Effector memory CD8-positive, alpha-beta T cell (primary cell): ENCODE measurements at regions not wholly inside any gene's neighbourhood (a gene's known extent, or its start where the extent isn't known, plus 50 kb on each side); places are given as distances from the start of the nearest gene placed in this dataset.
"Not testable (repeated sequence)": the region's sequence is repeated elsewhere in the genome, so short reads cannot be mapped to it uniquely, and the experiment has no call there.

Experiments used
- ATAC-seq: fragments of 150-1000 bp; cut with Tn5 transposase; replicated peaks from 2 replicates; pipeline ENCODE4 v1.10.0; 2021; ENCODE audit warnings: mild to moderate bottlenecking, moderate library complexity
- DNase-seq, 3 experiments: peaks; one replicate each; pipeline ENCODE4 v3.0.0; 2021
- H3K27ac Mint-ChIP-seq, 2 donors: one replicate each; pipeline ENCODE4 v1.8.0; 2022; ENCODE audit warnings: mild to moderate bottlenecking in 2 of 2, mixed read lengths in 2 of 2, moderate library complexity in 2 of 2
- H3K27me3 Mint-ChIP-seq, 2 donors: one replicate each; pipeline ENCODE4 v1.8.0; 2022; ENCODE audit warnings: mixed read lengths in 2 of 2
- H3K36me3 Mint-ChIP-seq: one replicate; pipeline ENCODE4 v1.8.0; 2022; ENCODE audit warnings: mild to moderate bottlenecking, moderate library complexity, mixed read lengths; ENCODE audit not compliant: insufficient read depth
- H3K4me1 Mint-ChIP-seq, 2 donors: one replicate each; pipeline ENCODE4 v1.8.0; 2022; ENCODE audit warnings: low read depth in 2 of 2, mixed read lengths in 2 of 2
- H3K4me3 Mint-ChIP-seq, 2 donors: one replicate each; pipeline ENCODE4 v1.8.0; 2022; ENCODE audit warnings: mild to moderate bottlenecking in 2 of 2, mixed read lengths in 2 of 2, moderate library complexity in 2 of 2
- H3K9me3 Mint-ChIP-seq, 2 donors: one replicate each; pipeline ENCODE4 v1.8.0; 2022; ENCODE audit warnings: mixed read lengths in 2 of 2

GRCh38 chr18:70600225-70600925, 311.5 kb downstream of the SOCS6 start:
- peaks cover 5% of the 10 kb centered on the region for H3K36me3 Mint-ChIP-seq
- H3K27ac Mint-ChIP-seq: no peak overlapping the region
- DNase-seq (no peak), ATAC-seq (no peak)
- H3K9me3 Mint-ChIP-seq: no peaks in the 10 kb centered on the region
- H3K4me3 Mint-ChIP-seq: no peak overlapping the region
- H3K4me1 Mint-ChIP-seq: peaks cover 0 to 1% of the 10 kb centered on the region in 2 donors
- H3K27me3 Mint-ChIP-seq: no peaks in the 10 kb centered on the region

GRCh38 chr18:70598406-70598805, 309.6 kb downstream of the SOCS6 start:
- H3K36me3 Mint-ChIP-seq: peaks cover 5% of the 10 kb centered on the region
- ATAC-seq (no peak), DNase-seq (no peak)
- H3K4me1 Mint-ChIP-seq: peaks cover 0 to 1% of the 10 kb centered on the region in 2 donors
- no peak overlapping the region for H3K27ac Mint-ChIP-seq
- no peaks in the 10 kb centered on the region for H3K27me3 Mint-ChIP-seq
- H3K9me3 Mint-ChIP-seq: no peaks in the 10 kb centered on the region
- no peak overlapping the region for H3K4me3 Mint-ChIP-seq

GRCh38 chr18:70582981-70583380, 294.1 kb downstream of the SOCS6 start:
- no peaks in the 10 kb centered on the region for H3K36me3 Mint-ChIP-seq

GRCh38 chr18:70578480-70578879, 289.6 kb downstream of the SOCS6 start:
- ATAC-seq (peak; percentile 37), DNase-seq (no peak)
- Mint-ChIP-seq H3K27ac (no peak overlapping the region), H3K9me3 (peaks cover 6 to 10% of the 10 kb centered on the region in 2 donors), H3K4me3 (no peak overlapping the region), H3K4me1 (no peaks in the 10 kb centered on the region), H3K36me3 (no peaks in the 10 kb centered on the region), H3K27me3 (no peaks in the 10 kb centered on the region)

More at GRCh38 chr18:70582981-70583380, 294.1 kb downstream of the SOCS6 start:
- no peaks in the 10 kb centered on the region for H3K27me3 Mint-ChIP-seq
- DNase-seq: no peak
- ATAC-seq: no peak
- no peaks in the 10 kb centered on the region for H3K4me1 Mint-ChIP-seq
- H3K27ac Mint-ChIP-seq: no peak overlapping the region
- peaks cover 13 to 25% of the 10 kb centered on the region in 2 donors for H3K9me3 Mint-ChIP-seq
- H3K4me3 Mint-ChIP-seq: no peak overlapping the region

- H3K4me1 Mint-ChIP-seq: no peaks in the 10 kb centered on the region
- peaks cover 12 to 18% of the 10 kb centered on the region in 2 donors for H3K9me3 Mint-ChIP-seq
- no peak overlapping the region for H3K4me3 Mint-ChIP-seq
- no peaks in the 10 kb centered on the region for H3K36me3 Mint-ChIP-seq
- ATAC-seq: no peak
- no peak for DNase-seq
- H3K27ac Mint-ChIP-seq: no peak overlapping the region
- H3K27me3 Mint-ChIP-seq: no peaks in the 10 kb centered on the region
These were observed 288.2 kb downstream of the SOCS6 start for GRCh38 chr18:70577023-70577420.

- Mint-ChIP-seq H3K4me3 (no peak overlapping the region), H3K9me3 (peaks cover 12 to 18% of the 10 kb centered on the region in 2 donors), H3K27me3 (no peaks in the 10 kb centered on the region), H3K36me3 (no peaks in the 10 kb centered on the region), H3K4me1 (no peaks in the 10 kb centered on the region), H3K27ac (no peak overlapping the region)
- DNase-seq: no peak
- ATAC-seq: no peak
These were observed 287.6 kb downstream of the SOCS6 start for GRCh38 chr18:70576276-70577022.

GRCh38 chr18:70574951-70575350, 286.1 kb downstream of the SOCS6 start:
- H3K4me3 Mint-ChIP-seq, DNase-seq, ATAC-seq, H3K27ac Mint-ChIP-seq, H3K4me1 Mint-ChIP-seq, H3K27me3 Mint-ChIP-seq, H3K36me3 Mint-ChIP-seq: not testable (repeated sequence)
- H3K9me3 Mint-ChIP-seq: peaks cover 12 to 18% of the 10 kb centered on the region in 2 donors

GRCh38 chr18:70569647-70570046, 280.8 kb downstream of the SOCS6 start:
- H3K9me3 Mint-ChIP-seq: peaks cover 6 to 12% of the 10 kb centered on the region in 2 donors
- not testable (repeated sequence) for H3K27ac Mint-ChIP-seq, H3K4me3 Mint-ChIP-seq, H3K4me1 Mint-ChIP-seq, DNase-seq, H3K36me3 Mint-ChIP-seq, H3K27me3 Mint-ChIP-seq, ATAC-seq

- DNase-seq (no peak), ATAC-seq (no peak)
- Mint-ChIP-seq H3K4me1 (no peaks in the 10 kb centered on the region), H3K27me3 (no peaks in the 10 kb centered on the region), H3K9me3 (peaks cover 0 to 8% of the 10 kb centered on the region in 2 donors), H3K4me3 (no peak overlapping the region), H3K27ac (no peak overlapping the region), H3K36me3 (no peaks in the 10 kb centered on the region)
These were observed 270.6 kb downstream of the SOCS6 start for GRCh38 chr18:70559446-70559845.

- no peak overlapping the region for H3K27ac Mint-ChIP-seq
- H3K4me3 Mint-ChIP-seq: no peak overlapping the region
- H3K36me3 Mint-ChIP-seq: no peaks in the 10 kb centered on the region
- peaks cover 0 to 8% of the 10 kb centered on the region in 2 donors for H3K9me3 Mint-ChIP-seq
- ATAC-seq: no peak
- H3K27me3 Mint-ChIP-seq: no peaks in the 10 kb centered on the region
- no peaks in the 10 kb centered on the region for H3K4me1 Mint-ChIP-seq
- no peak for DNase-seq
These were observed 269.5 kb downstream of the SOCS6 start for GRCh38 chr18:70558371-70558770.

GRCh38 chr18:70554854-70555445, 266.1 kb downstream of the SOCS6 start:
- ATAC-seq: no peak
- Mint-ChIP-seq H3K4me3 (no peak overlapping the region), H3K9me3 (no peaks in the 10 kb centered on the region), H3K27me3 (no peaks in the 10 kb centered on the region), H3K27ac (peak overlapping the region in 1 of 2 donors; percentile 74), H3K4me1 (no peaks in the 10 kb centered on the region), H3K36me3 (no peaks in the 10 kb centered on the region)
- no peak for DNase-seq

GRCh38 chr18:70553936-70554260, 265.1 kb downstream of the SOCS6 start:
- no peak for DNase-seq
- Mint-ChIP-seq H3K4me3 (no peak overlapping the region), H3K27ac (peak overlapping the region in 1 of 2 donors; percentile 74), H3K4me1 (no peaks in the 10 kb centered on the region), H3K9me3 (no peaks in the 10 kb centered on the region), H3K27me3 (no peaks in the 10 kb centered on the region), H3K36me3 (no peaks in the 10 kb centered on the region)
- ATAC-seq: no peak

- Mint-ChIP-seq H3K4me1 (no peaks in the 10 kb centered on the region), H3K27ac (peak overlapping the region in 1 of 2 donors; percentile 74), H3K4me3 (no peak overlapping the region), H3K9me3 (peaks cover 0 to 2% of the 10 kb centered on the region in 2 donors), H3K27me3 (no peaks in the 10 kb centered on the region), H3K36me3 (no peaks in the 10 kb centered on the region)
- peak; percentile 80 for ATAC-seq
- no peak for DNase-seq
These were observed 264.5 kb downstream of the SOCS6 start for GRCh38 chr18:70553245-70553935.
